ENCODE measurements at regions not wholly inside any gene's neighbourhood (a gene's known extent, or its start where the extent isn't known, plus 50 kb on each side); places are given as distances from the start of the nearest gene placed in this dataset.

- TF ChIP-seq CTCF (conservative IDR thresholded peaks at IDR 0.05) (no peak), ZFX (IDR thresholded peaks at IDR 0.05) (no peak)
These were observed 385.0 kb upstream of the DDI1 start for GRCh38 chr11:103651341-103651998.
